Body of pancreas (tissue), 4 donors: ENCODE measurements at regions not wholly inside any gene's neighbourhood (a gene's known extent, or its start where the extent isn't known, plus 50 kb on each side); places are given as distances from the start of the nearest gene placed in this dataset.

Experiments used
- ATAC-seq: fragments of 150-250 bp; one replicate; pipeline ENCODE4 v1.9.1; 2016
- DNase-seq, 4 donors: peaks; one replicate each; pipeline ENCODE4 v3.0.0-alpha.2; 2019
- H3K27ac ChIP-seq, 4 donors: fragments of 200-600 bp; sonication (generic); 1 replicate in 3 of 4; 2 replicates in 1 of 4; pipeline versions ENCODE4 v1.5.1 to v1.6.1; 2016 to 2019; ENCODE audit warnings: mild to moderate bottlenecking in 1 of 4, mixed read lengths in 1 of 4, moderate library complexity in 1 of 4
- H3K27me3 ChIP-seq, 2 donors: fragments of 200-600 bp; sonication (generic); one replicate each; pipeline ENCODE4 v1.6.0; 2016; ENCODE audit warnings: mild to moderate bottlenecking in 1 of 2
- H3K36me3 ChIP-seq, 2 donors: fragments of 200-600 bp; sonication (generic); replicated peaks in 1 of 2; 2 replicates each; pipeline ENCODE4 v1.5.1; 2016; ENCODE audit warnings: low read depth in 2 of 2; ENCODE audit not compliant: insufficient read depth in 1 of 2
- H3K4me1 ChIP-seq: fragments of 200-600 bp; sonication (generic); one replicate; pipeline ENCODE4 v1.6.0; 2016
- H3K4me3 ChIP-seq, 2 donors: fragments of 200-600 bp; sonication (generic); 1 replicate in 1 of 2; 2 replicates in 1 of 2; pipeline ENCODE4 v1.5.1; 2016 to 2019
- H3K9me3 ChIP-seq, 3 donors: fragments of 200-600 bp; sonication (generic); 1 replicate in 2 of 3; 2 replicates in 1 of 3; pipeline ENCODE4 v1.5.1; 2016
- POLR2A ChIP-seq, 3 donors: fragments of 450-650 bp; IDR thresholded peaks; one replicate each; pipeline ENCODE4 v1.6.1; 2016; ENCODE audit warnings: antibody characterized with exemption in 3 of 3, mild to moderate bottlenecking in 2 of 3
- WGBS, 2 donors: methylation state at CpG; one replicate each; pipeline ENCODE4 v1.1.5; 2017; 5-methylcytosine and 5-hydroxymethylcytosine counted together
- intact Hi-C: fragments of 100-400 bp; cut with DNase I; formaldehyde crosslinking; loops from one replicate; pipeline ENCODE4 v1.15.1; 2023
- TF ChIP-seq, protein P1 (sequence below), 7 experiments: fragments of 450-650 bp in 4 of 7; fragments of 200-600 bp in 3 of 7; sonication (generic) in 3 of 7; IDR thresholded peaks; one replicate each; pipeline ENCODE4 v1.5.1; 2016 to 2019; ENCODE audit warnings: antibody characterized with exemption in 7 of 7

DNA sequence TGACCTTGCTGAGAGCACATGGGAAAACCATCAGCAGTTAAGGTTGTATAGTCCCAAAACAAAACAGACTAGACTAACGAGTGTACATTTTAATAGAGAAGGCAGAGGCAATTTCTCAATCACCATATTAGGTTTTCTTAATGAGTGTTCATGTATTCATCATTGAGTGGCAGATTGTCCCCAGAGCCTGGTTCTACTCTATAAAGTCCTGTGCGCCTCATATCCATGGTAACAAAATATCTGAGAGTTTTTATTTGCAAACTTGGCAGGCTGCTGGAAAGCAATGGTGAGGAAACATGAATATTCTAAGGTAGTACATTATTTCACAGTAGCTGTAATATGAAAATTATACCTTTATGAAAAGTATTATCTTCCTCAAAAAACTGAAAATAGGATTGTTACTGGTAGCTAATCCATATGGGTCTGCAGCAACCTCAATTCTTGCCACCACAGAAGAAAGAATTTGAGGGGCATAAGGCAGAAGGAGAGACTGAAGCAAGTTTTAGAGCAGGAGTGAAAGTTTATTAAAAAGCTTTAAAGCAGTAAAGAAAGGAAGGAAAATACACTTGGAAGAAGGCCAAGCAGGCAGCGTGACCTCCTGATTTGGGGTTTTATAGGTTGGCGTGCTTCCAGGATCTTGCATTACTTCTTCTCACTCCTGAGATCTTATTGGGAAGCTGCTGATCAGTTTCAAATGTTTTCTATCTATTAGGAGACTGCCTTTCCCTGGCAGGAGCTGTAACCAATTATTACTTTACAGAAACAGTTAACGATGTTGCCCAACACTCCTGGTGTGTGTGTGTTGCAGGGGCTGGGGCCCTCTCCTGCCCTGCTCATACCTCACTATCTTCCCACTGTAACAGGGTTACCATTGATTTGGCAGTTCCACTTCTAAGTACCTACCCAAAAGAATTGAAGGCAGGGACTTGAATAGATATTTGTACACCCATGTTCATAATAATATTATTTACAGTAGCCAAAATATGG, 154.0 kb upstream of the NUDT4 start:
- no peak overlapping the region for H3K27ac ChIP-seq

DNA sequence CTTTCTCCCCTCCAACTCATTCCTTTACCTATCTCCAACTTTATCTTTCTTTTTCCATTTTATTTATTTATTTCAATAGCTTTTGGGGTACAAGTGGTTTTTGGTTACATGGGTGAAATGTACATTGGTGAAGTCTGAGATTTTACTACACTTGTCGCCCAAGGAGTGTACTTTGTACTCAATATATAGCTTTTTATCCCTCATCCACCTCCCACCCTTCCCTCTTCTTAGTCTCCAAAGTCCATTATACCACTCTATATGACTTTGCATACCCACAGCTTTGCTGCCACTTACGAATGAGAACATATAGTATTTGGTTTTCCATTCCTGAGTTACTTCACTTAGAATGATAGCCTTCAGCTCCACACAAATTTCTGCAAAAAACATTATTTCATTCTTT, 152.6 kb upstream of the NUDT4 start:
- Histone ChIP-seq H3K4me1 (peaks cover 10% of the 10 kb centered on the region), H3K9me3 (no peaks in the 10 kb centered on the region), H3K27me3 (peaks cover 0 to 3% of the 10 kb centered on the region in 2 donors), H3K4me3 (no peak overlapping the region), H3K27ac (no peak overlapping the region), H3K36me3 (no peaks in the 10 kb centered on the region)
- WGBS, 2 donors: 80% methylated on average over 2 of the region's 2 CpGs
- ATAC-seq (no peak), DNase-seq (no peak)
- TF ChIP-seq, protein P1, sequence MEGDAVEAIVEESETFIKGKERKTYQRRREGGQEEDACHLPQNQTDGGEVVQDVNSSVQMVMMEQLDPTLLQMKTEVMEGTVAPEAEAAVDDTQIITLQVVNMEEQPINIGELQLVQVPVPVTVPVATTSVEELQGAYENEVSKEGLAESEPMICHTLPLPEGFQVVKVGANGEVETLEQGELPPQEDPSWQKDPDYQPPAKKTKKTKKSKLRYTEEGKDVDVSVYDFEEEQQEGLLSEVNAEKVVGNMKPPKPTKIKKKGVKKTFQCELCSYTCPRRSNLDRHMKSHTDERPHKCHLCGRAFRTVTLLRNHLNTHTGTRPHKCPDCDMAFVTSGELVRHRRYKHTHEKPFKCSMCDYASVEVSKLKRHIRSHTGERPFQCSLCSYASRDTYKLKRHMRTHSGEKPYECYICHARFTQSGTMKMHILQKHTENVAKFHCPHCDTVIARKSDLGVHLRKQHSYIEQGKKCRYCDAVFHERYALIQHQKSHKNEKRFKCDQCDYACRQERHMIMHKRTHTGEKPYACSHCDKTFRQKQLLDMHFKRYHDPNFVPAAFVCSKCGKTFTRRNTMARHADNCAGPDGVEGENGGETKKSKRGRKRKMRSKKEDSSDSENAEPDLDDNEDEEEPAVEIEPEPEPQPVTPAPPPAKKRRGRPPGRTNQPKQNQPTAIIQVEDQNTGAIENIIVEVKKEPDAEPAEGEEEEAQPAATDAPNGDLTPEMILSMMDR (IDR thresholded peaks at IDR 0.05): no peak
- no peak for TF ChIP-seq POLR2A (IDR thresholded peaks at IDR 0.05)
- intact Hi-C loops: no loop called here

More for the DNA sequence above, 154.0 kb upstream of the NUDT4 start:
- no peak for DNase-seq
- Histone ChIP-seq H3K27me3 (peaks cover 0 to 3% of the 10 kb centered on the region in 2 donors), H3K4me3 (no peak overlapping the region), H3K36me3 (no peaks in the 10 kb centered on the region), H3K4me1 (peaks cover 10% of the 10 kb centered on the region), H3K9me3 (no peaks in the 10 kb centered on the region)
- peak; percentile 60 for ATAC-seq
- TF ChIP-seq, protein P1 (IDR thresholded peaks at IDR 0.05): no peak
- TF ChIP-seq POLR2A (IDR thresholded peaks at IDR 0.05): no peak
- 48 to 54% methylated on average over 5 of the region's 5 CpGs for WGBS, 2 donors
- intact Hi-C loops: no loop called here

DNA sequence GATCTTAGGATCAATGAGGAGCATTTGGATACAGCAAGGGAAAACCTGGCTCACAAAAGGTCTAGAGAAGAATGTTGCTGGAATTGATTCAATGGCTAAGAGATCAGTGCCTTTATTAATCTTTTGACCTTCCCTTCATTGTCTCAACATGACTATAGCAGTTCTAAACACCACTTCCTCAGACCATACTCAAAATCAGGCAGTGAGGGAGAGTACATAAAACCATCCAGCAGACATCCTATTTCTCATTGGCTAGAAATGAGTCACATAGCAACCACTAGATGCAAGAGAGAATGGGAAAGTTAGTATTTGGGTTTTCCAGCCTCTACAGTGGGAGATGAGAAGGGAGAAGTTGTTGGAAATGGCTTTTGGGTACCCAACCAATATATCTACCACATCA, 151.4 kb upstream of the NUDT4 start:
- Histone ChIP-seq H3K27ac (no peak overlapping the region), H3K36me3 (no peaks in the 10 kb centered on the region), H3K4me3 (no peak overlapping the region), H3K4me1 (peaks cover 10% of the 10 kb centered on the region), H3K9me3 (no peaks in the 10 kb centered on the region), H3K27me3 (peaks cover 0 to 3% of the 10 kb centered on the region in 2 donors)
- TF ChIP-seq, protein P1 (IDR thresholded peaks at IDR 0.05): no peak
- no peak for TF ChIP-seq POLR2A (IDR thresholded peaks at IDR 0.05)
- intact Hi-C loops: no loop called here
- ATAC-seq (no peak), DNase-seq (no peak)

DNA sequence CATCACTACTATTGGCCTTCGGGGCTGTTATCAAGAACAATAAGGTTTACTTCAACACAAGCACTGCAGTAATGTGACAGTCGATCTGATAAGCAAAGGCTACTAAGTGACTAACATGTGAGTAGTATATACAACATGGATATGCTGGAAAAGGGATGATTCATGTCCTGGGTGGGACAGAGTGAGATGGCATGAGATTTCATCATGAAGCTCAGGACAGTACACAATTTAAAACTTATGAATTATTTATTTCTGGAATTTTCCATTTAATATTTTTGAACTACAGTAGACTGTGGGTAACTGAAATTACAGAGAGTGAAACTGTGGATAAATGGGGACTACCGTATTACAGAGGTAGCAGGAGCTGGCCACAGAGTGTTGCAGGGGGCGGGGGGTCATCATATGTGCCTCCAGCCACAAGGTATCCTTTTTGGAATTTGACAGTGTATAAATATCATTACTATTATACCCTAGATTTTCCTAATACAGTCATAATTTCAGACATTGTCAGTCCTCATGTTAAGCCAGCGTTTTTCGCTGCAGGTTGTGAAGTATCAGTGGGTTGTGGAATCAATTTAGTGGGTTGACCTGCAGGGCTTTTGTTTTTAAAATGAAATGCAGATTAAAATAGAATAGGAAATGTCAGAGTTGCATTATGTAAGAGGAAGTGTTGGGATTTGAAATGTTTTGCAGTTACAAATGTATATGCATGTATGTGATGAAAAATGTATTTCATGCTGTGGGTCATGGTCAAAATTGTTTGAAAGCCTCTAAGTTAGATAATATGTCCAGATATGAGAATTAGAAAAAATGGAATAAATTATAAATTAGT, 148.0 kb upstream of the NUDT4 start:
- 65 to 68% methylated on average over 6 of the region's 6 CpGs for WGBS, 2 donors
- ATAC-seq: no peak
- Histone ChIP-seq H3K4me3 (no peak overlapping the region), H3K9me3 (no peaks in the 10 kb centered on the region), H3K36me3 (no peaks in the 10 kb centered on the region), H3K4me1 (peaks cover 3% of the 10 kb centered on the region), H3K27ac (no peak overlapping the region), H3K27me3 (peaks cover 0 to 3% of the 10 kb centered on the region in 2 donors)
- no peak for DNase-seq
- TF ChIP-seq, protein P1 (IDR thresholded peaks at IDR 0.05): no peak
- intact Hi-C loops: no loop called here
